ENCODE measurements at regions not wholly inside any gene's neighbourhood (a gene's known extent, or its start where the extent isn't known, plus 50 kb on each side); places are given as distances from the start of the nearest gene placed in this dataset.

- Histone ChIP-seq H4K8ac (ENCODE audit: extremely low read depth, insufficient read depth, low read length) (no peak overlapping the region), H3K79me2 (ENCODE audit: control insufficient read depth in 1 of 2, insufficient read depth in 2 of 2, low read length in 2 of 2) (no peaks in the 10 kb centered on the region), H3K9ac (replicated peaks in 1 of 4; ENCODE audit: extremely low read depth in 1 of 4, low read depth in 3 of 4, low read length in 3 of 4) (no peak overlapping the region), H3K4ac (replicated peaks; ENCODE audit: insufficient read length, low read depth, low read length) (no peak overlapping the region), H2AFZ (ENCODE audit: low read length) (no peak overlapping the region), H3K23ac (ENCODE audit: insufficient read length) (no peak overlapping the region), H3K79me1 (ENCODE audit: low read depth, low read length) (no peaks in the 10 kb centered on the region), H3K18ac (ENCODE audit: extremely low read depth, low read length) (no peak overlapping the region), H4K5ac (ENCODE audit: insufficient read length, low read depth, low read length) (no peak overlapping the region), H2AK5ac (ENCODE audit: low read depth, low read length) (no peak overlapping the region), H3K4me2 (ENCODE audit: insufficient read depth in 1 of 2, low read depth in 2 of 2, low read length in 2 of 2) (no peak overlapping the region), H3K14ac (ENCODE audit: insufficient read length) (no peak overlapping the region), H3K4me1 (replicated peaks in 1 of 4; ENCODE audit: control insufficient read depth in 3 of 4, insufficient read depth in 4 of 4, low read length in 3 of 4) (no peaks in the 10 kb centered on the region), H3K36me3 (ENCODE audit: control insufficient read depth in 2 of 4, insufficient read depth in 4 of 4, low read length in 3 of 4) (no peaks in the 10 kb centered on the region), H3K27me3 (replicated peaks in 1 of 4; ENCODE audit: control insufficient read depth in 3 of 4, extremely low read depth in 1 of 4, insufficient read depth in 3 of 4, low read length in 3 of 4) (no peaks in the 10 kb centered on the region), H2BK15ac (ENCODE audit: low read length) (no peak overlapping the region), H4K20me1 (replicated peaks in 1 of 2; ENCODE audit: control insufficient read depth in 1 of 2, insufficient read depth in 2 of 2, low read length in 2 of 2) (no peaks in the 10 kb centered on the region), H3K9me3 (ENCODE audit: insufficient read depth in 2 of 2, low read depth in 1 of 2, low read length in 1 of 2) (no peaks in the 10 kb centered on the region), H3K27ac (ENCODE audit: low read depth, low read length) (no peak overlapping the region), H3K4me3 (ENCODE audit: extremely low read depth in 1 of 4, insufficient read depth in 2 of 4, low read depth in 3 of 4, low read length in 4 of 4) (no peak overlapping the region), H2BK20ac (ENCODE audit: low read length) (no peak overlapping the region), H2BK5ac (ENCODE audit: low read depth, low read length) (no peak overlapping the region), H3K23me2 (ENCODE audit: low read depth, low read length) (no peaks in the 10 kb centered on the region; the same call in 1 of the 2 replicates), H3K56ac (replicated peaks; ENCODE audit: insufficient read length, low read depth, low read length) (no peak overlapping the region), H4K91ac (replicated peaks; ENCODE audit: insufficient read length, low read length) (no peak overlapping the region), H2BK120ac (replicated peaks; ENCODE audit: low read depth, low read length) (no peak overlapping the region), H2BK12ac (ENCODE audit: low read depth, low read length) (no peak overlapping the region)
- WGBS, 2 experiments (ENCODE audit: extremely low coverage in 1 of 2, insufficient coverage in 1 of 2, insufficient read length in 1 of 2, insufficient replicate concordance in 2 of 2, low coverage in 1 of 2, low lambda C conversion rate in 2 of 2, missing lambda C conversion rate in 1 of 2) = 97% methylated on average over 3 of the region's 3 CpGs; no CpG with 5 or more reads in 1 of the 2 experiments
- POLR2A ChIA-PET (ENCODE audit: partially characterized antibody) = no interaction called here
- CTCF ChIA-PET (ENCODE audit: partially characterized antibody) = interaction anchor here (1.6 kb wide), 1 partner anchor 8 kb away, joined by 3 read pairs; no protein-coding TSS in a partner anchor
- FAIRE-seq = no peak
- DNase-seq (ENCODE audit: low read depth in 1 of 2, low spot score in 2 of 2) = no peak
- no peak for TF ChIP-seq JUN (IDR thresholded peaks at IDR 0.05; ENCODE audit: low read depth, low read length)
- TF ChIP-seq BACH1 (IDR thresholded peaks at IDR 0.05; ENCODE audit: low read length) = no peak
- no peak for TF ChIP-seq ATF2 (IDR thresholded peaks at IDR 0.05; ENCODE audit: low read length)
These were observed 218.5 kb downstream of the PLK2 start for GRCh38 chr5:58241389-58241788.

Data from H1 (cell line).